ENCODE measurements at regions not wholly inside any gene's neighbourhood (a gene's known extent, or its start where the extent isn't known, plus 50 kb on each side); places are given as distances from the start of the nearest gene placed in this dataset.

DNA sequence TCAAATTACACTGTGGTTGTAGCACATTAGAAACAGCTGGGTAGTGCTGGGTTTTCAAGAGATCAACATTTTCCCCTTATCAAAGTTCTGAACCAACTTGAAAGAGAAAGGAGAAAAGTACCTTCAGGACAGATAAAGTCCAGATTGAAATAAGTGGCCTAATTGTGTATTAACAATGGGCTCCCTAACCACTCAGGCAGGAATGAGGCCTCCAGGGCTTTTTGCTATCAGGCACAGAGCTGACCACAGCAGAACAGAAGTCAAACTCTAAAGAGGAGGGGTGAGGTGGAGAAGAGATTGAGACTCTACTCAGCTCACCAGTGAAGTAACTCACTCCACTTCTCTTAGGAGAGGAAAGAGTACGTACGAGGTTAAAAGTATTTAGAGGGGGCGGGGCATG is 394.1 kb upstream of the PHF14 start:
- WGBS (ENCODE audit: extremely low coverage, insufficient read length, low lambda C conversion rate): no CpG with 5 or more reads among the region's 3 CpGs
- no peaks in the 10 kb centered on the region for H3K36me3 Mint-ChIP-seq (ENCODE audit: insufficient read depth in 1 of 3, low read depth in 3 of 3)
- H3K27ac Mint-ChIP-seq: no peak overlapping the region
- Histone ChIP-seq H2AFZ (ENCODE audit: low read length) (no peak overlapping the region), H3K4ac (ENCODE audit: low read depth, low read length) (no peak overlapping the region), H4K91ac (ENCODE audit: insufficient read length, low read depth, low read length) (no peak overlapping the region), H2BK15ac (ENCODE audit: low read depth, low read length) (no peak overlapping the region), H4K20me1 (ENCODE audit: control insufficient read depth, insufficient read depth, insufficient read length) (no peaks in the 10 kb centered on the region), H3K23me2 (ENCODE audit: insufficient read length, low read depth, low read length, poor library complexity, severe bottlenecking) (no peaks in the 10 kb centered on the region), H3K9ac (ENCODE audit: extremely low read depth, insufficient read length, low read length) (no peak overlapping the region), H3K18ac (ENCODE audit: insufficient read length, low read depth, low read length) (no peak overlapping the region), H3K4me2 (ENCODE audit: insufficient read depth, insufficient read length, low read length) (no peak overlapping the region), H3K79me2 (ENCODE audit: insufficient read depth, low read length) (no peaks in the 10 kb centered on the region), H3K27me3 (ENCODE audit: insufficient read depth, low read length) (no peaks in the 10 kb centered on the region), H3K23ac (ENCODE audit: insufficient read length, low read depth, low read length) (no peak overlapping the region), H3K9me3 (ENCODE audit: control insufficient read depth, low read depth, low read length) (no peaks in the 10 kb centered on the region), H3T11ph (ENCODE audit: low read length) (no peak overlapping the region), H2BK5ac (ENCODE audit: insufficient read length, low read length) (no peak overlapping the region), H3K79me1 (ENCODE audit: insufficient read depth, low read depth, low read length, poor library complexity, severe bottlenecking) (no peaks in the 10 kb centered on the region), H2BK12ac (ENCODE audit: insufficient read length, low read depth, low read length) (no peak overlapping the region), H3K4me1 (ENCODE audit: insufficient read depth, low read length) (no peaks in the 10 kb centered on the region), H2BK120ac (ENCODE audit: low read depth, low read length, poor library complexity, severe bottlenecking) (no peak overlapping the region), H2BK20ac (ENCODE audit: low read depth, low read length, poor library complexity, severe bottlenecking) (no peak overlapping the region), H2AK5ac (ENCODE audit: insufficient read length, low read length) (no peak overlapping the region), H3K27ac (ENCODE audit: insufficient read length, low read depth, low read length) (no peak overlapping the region), H3K14ac (ENCODE audit: insufficient read depth, low read length) (no peak overlapping the region), H4K5ac (ENCODE audit: insufficient read length, low read depth, low read length) (no peak overlapping the region), H4K8ac (replicated peaks; ENCODE audit: insufficient read length, low read depth, low read length) (no peak overlapping the region), H3K56ac (ENCODE audit: insufficient read length, low read depth, low read length) (no peak overlapping the region)
- H3K9me3 Mint-ChIP-seq: no peaks in the 10 kb centered on the region
- DNase-seq: no peak
- TF ChIP-seq CTCF (conservative IDR thresholded peaks at IDR 0.05): no peak
- no peaks in the 10 kb centered on the region; the same call in 1 of the 2 replicates for H3K27me3 Mint-ChIP-seq (ENCODE audit: low read depth)
- H3K4me1 Mint-ChIP-seq: 0 out of 4 replicates have a peak, but pooled peaks cover 0 to 3% of the 10 kb centered on the region in 2 experiments
- H3K4me3 Mint-ChIP-seq: no peak overlapping the region

All from H9 (cell line).